WTC11 (cell line): ENCODE measurements at regions not wholly inside any gene's neighbourhood (a gene's known extent, or its start where the extent isn't known, plus 50 kb on each side); places are given as distances from the start of the nearest gene placed in this dataset.

Experiments
- CTCF ChIP-seq: fragments of 200-600 bp; IDR thresholded peaks from 2 replicates; pipeline ENCODE4 v1.8.0; 2022; ENCODE audit warnings: antibody characterized with exemption
- E2F1 ChIP-seq: sonication (generic); formaldehyde crosslinking; IDR thresholded peaks from 2 replicates; pipeline ENCODE4 v1.8.0; 2022; ENCODE audit warnings: mild to moderate bottlenecking, missing genetic modification reagents
- E2F4 ChIP-seq: sonication (generic); formaldehyde crosslinking; IDR thresholded peaks from 2 replicates; pipeline ENCODE4 v1.8.1; 2022; ENCODE audit warnings: low read depth, mild to moderate bottlenecking, moderate library complexity, missing genetic modification reagents, borderline replicate concordance
- ESRRA ChIP-seq: sonication (generic); formaldehyde crosslinking; IDR thresholded peaks from 2 replicates; pipeline ENCODE4 v1.8.1; 2022; ENCODE audit warnings: mild to moderate bottlenecking, missing genetic modification reagents, borderline replicate concordance
- JUN ChIP-seq: sonication (generic); formaldehyde crosslinking; IDR thresholded peaks from 2 replicates; pipeline ENCODE4 v1.8.0; 2023; ENCODE audit warnings: mild to moderate bottlenecking, missing genetic modification reagents
- MAX ChIP-seq: sonication (generic); formaldehyde crosslinking; IDR thresholded peaks from 2 replicates; pipeline ENCODE4 v1.8.0; 2022; ENCODE audit warnings: mild to moderate bottlenecking, missing genetic modification reagents
- NR2C2 ChIP-seq: sonication (generic); formaldehyde crosslinking; IDR thresholded peaks from 2 replicates; pipeline ENCODE4 v1.8.0; 2022; ENCODE audit warnings: mild to moderate bottlenecking, missing genetic modification reagents
- PREB ChIP-seq: sonication (generic); formaldehyde crosslinking; IDR thresholded peaks from 2 replicates; pipeline ENCODE4 v1.8.1; 2022; ENCODE audit warnings: mild to moderate bottlenecking, missing genetic modification reagents, moderate library complexity, borderline replicate concordance
- RORB ChIP-seq: fragments of 250-450 bp; sonication (Bioruptor Pico); IDR thresholded peaks from 2 replicates; pipeline ENCODE4 v1.9.0; 2021; ENCODE audit warnings: mild to moderate bottlenecking
- SMAD3 ChIP-seq: sonication (generic); formaldehyde crosslinking; IDR thresholded peaks from 2 replicates; pipeline ENCODE4 v1.8.0; 2022; ENCODE audit warnings: missing genetic modification reagents, mild to moderate bottlenecking, borderline replicate concordance
- TEAD4 ChIP-seq: sonication (generic); formaldehyde crosslinking; IDR thresholded peaks from 2 replicates; pipeline ENCODE4 v1.8.0; 2022; ENCODE audit warnings: mild to moderate bottlenecking, missing genetic modification reagents
- TP53 ChIP-seq: sonication (generic); formaldehyde crosslinking; IDR thresholded peaks from 2 replicates; pipeline ENCODE4 v1.8.1; 2023; ENCODE audit warnings: mild to moderate bottlenecking, missing genetic modification reagents
- ZNF138 ChIP-seq: sonication (generic); formaldehyde crosslinking; conservative IDR thresholded peaks from 2 replicates; pipeline ENCODE4 v1.8.1; 2022; ENCODE audit warnings: mild to moderate bottlenecking, moderate library complexity, missing genetic modification reagents

GRCh38 chr22:48138855-48139254 lies 1376.4 kb downstream of the TBC1D22A start:
- TF ChIP-seq SMAD3 (CRISPR knock-in tag) (no peak), RORB (CRISPR knock-in tag) (no peak), PREB (CRISPR knock-in tag) (no peak), ESRRA (no peak), MAX (CRISPR knock-in tag) (no peak), NR2C2 (CRISPR knock-in tag) (no peak), ZNF138 (CRISPR knock-in tag) (no peak), CTCF (no peak), TP53 (CRISPR knock-in tag) (no peak), E2F4 (no peak), JUN (no peak), TEAD4 (CRISPR knock-in tag) (no peak), E2F1 (CRISPR knock-in tag) (no peak)
